ENCODE measurements at regions not wholly inside any gene's neighbourhood (a gene's known extent, or its start where the extent isn't known, plus 50 kb on each side); places are given as distances from the start of the nearest gene placed in this dataset.

DNA sequence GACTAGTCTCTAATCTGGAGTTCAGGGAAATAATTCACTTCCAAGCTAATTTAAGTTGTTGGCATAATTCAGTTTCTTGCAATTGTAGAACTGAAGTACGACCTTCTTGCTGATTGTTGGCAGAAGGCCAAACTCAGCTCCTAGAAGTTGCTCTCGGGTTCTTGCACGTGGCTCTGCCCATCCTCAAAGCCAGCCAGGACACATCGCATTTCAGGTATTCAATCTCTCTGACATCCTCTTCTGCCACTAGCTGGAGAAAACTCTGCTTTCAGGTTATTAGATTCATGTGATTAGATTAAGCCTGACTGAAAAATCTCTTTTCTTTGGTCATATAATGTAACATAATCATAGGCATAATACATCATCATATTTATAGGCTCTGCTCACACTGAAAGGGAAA is 362.0 kb downstream of the ZPLD1 start:
- TF ChIP-seq, protein P1, sequence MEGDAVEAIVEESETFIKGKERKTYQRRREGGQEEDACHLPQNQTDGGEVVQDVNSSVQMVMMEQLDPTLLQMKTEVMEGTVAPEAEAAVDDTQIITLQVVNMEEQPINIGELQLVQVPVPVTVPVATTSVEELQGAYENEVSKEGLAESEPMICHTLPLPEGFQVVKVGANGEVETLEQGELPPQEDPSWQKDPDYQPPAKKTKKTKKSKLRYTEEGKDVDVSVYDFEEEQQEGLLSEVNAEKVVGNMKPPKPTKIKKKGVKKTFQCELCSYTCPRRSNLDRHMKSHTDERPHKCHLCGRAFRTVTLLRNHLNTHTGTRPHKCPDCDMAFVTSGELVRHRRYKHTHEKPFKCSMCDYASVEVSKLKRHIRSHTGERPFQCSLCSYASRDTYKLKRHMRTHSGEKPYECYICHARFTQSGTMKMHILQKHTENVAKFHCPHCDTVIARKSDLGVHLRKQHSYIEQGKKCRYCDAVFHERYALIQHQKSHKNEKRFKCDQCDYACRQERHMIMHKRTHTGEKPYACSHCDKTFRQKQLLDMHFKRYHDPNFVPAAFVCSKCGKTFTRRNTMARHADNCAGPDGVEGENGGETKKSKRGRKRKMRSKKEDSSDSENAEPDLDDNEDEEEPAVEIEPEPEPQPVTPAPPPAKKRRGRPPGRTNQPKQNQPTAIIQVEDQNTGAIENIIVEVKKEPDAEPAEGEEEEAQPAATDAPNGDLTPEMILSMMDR (IDR thresholded peaks at IDR 0.05; ENCODE audit: borderline replicate concordance, extremely low read depth, low read length, poor library complexity, severe bottlenecking) = no peak
- TF ChIP-seq EZH2 (IDR thresholded peaks at IDR 0.05; ENCODE audit: borderline replicate concordance, low read depth, low read length, severe bottlenecking) = no peak
